ENCODE measurements at regions not wholly inside any gene's neighbourhood (a gene's known extent, or its start where the extent isn't known, plus 50 kb on each side); places are given as distances from the start of the nearest gene placed in this dataset.

DNA sequence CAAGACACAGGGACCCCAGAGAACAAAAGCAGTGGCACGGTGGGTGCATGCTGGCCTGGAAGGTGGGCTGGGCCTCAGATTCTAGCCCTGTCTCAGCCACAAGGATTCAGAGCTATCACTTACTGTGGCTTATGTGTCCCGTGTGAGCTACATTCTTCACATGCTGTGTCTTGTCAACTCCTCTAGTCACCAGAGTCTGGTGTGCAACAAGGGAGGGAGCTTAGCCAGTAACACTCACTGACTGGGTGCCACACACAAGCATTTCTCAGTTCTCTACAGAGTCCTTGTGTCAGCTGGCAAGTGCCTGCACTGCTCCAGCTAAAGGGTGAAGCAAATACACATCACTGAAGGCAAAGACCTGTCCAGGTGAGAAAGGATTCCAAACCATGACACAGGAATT lies 186.9 kb upstream of the CDYL start:
- TF ChIP-seq ZFP3 (CRISPR knock-in tag; IDR thresholded peaks at IDR 0.05) (no peak), TOX (CRISPR knock-in tag; IDR thresholded peaks at IDR 0.05; ENCODE audit: borderline replicate concordance) (no peak), ZNF70 (CRISPR knock-in tag; IDR thresholded peaks at IDR 0.05) (no peak)
- TF ChIP-seq, protein P1, sequence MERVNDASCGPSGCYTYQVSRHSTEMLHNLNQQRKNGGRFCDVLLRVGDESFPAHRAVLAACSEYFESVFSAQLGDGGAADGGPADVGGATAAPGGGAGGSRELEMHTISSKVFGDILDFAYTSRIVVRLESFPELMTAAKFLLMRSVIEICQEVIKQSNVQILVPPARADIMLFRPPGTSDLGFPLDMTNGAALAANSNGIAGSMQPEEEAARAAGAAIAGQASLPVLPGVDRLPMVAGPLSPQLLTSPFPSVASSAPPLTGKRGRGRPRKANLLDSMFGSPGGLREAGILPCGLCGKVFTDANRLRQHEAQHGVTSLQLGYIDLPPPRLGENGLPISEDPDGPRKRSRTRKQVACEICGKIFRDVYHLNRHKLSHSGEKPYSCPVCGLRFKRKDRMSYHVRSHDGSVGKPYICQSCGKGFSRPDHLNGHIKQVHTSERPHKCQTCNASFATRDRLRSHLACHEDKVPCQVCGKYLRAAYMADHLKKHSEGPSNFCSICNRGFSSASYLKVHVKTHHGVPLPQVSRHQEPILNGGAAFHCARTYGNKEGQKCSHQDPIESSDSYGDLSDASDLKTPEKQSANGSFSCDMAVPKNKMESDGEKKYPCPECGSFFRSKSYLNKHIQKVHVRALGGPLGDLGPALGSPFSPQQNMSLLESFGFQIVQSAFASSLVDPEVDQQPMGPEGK (CRISPR knock-in tag; IDR thresholded peaks at IDR 0.05; ENCODE audit: borderline replicate concordance): no peak
- TF ChIP-seq, protein P2, sequence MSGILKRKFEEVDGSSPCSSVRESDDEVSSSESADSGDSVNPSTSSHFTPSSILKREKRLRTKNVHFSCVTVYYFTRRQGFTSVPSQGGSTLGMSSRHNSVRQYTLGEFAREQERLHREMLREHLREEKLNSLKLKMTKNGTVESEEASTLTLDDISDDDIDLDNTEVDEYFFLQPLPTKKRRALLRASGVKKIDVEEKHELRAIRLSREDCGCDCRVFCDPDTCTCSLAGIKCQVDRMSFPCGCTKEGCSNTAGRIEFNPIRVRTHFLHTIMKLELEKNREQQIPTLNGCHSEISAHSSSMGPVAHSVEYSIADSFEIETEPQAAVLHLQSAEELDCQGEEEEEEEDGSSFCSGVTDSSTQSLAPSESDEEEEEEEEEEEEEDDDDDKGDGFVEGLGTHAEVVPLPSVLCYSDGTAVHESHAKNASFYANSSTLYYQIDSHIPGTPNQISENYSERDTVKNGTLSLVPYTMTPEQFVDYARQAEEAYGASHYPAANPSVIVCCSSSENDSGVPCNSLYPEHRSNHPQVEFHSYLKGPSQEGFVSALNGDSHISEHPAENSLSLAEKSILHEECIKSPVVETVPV (CRISPR knock-in tag; IDR thresholded peaks at IDR 0.05): no peak

Measured in SK-N-SH treated with all-trans-retinoic acid at 6 μM for 48 hours (cell line).